Erythroblast (primary cell): ENCODE measurements at regions not wholly inside any gene's neighbourhood (a gene's known extent, or its start where the extent isn't known, plus 50 kb on each side); places are given as distances from the start of the nearest gene placed in this dataset.

Source experiments
- GATA1 ChIP-seq: IDR thresholded peaks from 2 replicates; pipeline ENCODE4 v1.6.1; 2011; ENCODE audit warnings: low read depth, mild to moderate bottlenecking, control low read depth, low read length, moderate library complexity
- POLR2A ChIP-seq: IDR thresholded peaks from 2 replicates; pipeline ENCODE4 v1.6.1; 2011; ENCODE audit warnings: mild to moderate bottlenecking, low read length

- TF ChIP-seq POLR2A: no peak
- no peak for TF ChIP-seq GATA1
Observed at GRCh38 chr2:172672114-172672513, 63.5 kb upstream of the RAPGEF4 start.
